ENCODE measurements at regions not wholly inside any gene's neighbourhood (a gene's known extent, or its start where the extent isn't known, plus 50 kb on each side); places are given as distances from the start of the nearest gene placed in this dataset.

- H3K36me3 Mint-ChIP-seq (ENCODE audit: insufficient read depth, unreplicated experiment) = no peaks in the 10 kb centered on the region
- no TSS peak for BruUV-seq (replicated peaks)
Observed at GRCh38 chr5:153357493-153358112, 132.9 kb upstream of the GRIA1 start.

GRCh38 chr5:153358315-153358976 is 132.0 kb upstream of the GRIA1 start:
- Mint-ChIP-seq H3K27ac (ENCODE audit: low read depth, unreplicated experiment) (no peak overlapping the region), H3K4me3 (ENCODE audit: unreplicated experiment) (no peak overlapping the region), H3K9me3 (ENCODE audit: unreplicated experiment) (peaks cover 7% of the 10 kb centered on the region), H3K36me3 (ENCODE audit: insufficient read depth, unreplicated experiment) (no peaks in the 10 kb centered on the region), H3K4me1 (ENCODE audit: insufficient read depth, unreplicated experiment) (peaks cover 12% of the 10 kb centered on the region), H3K27me3 (ENCODE audit: insufficient read depth, unreplicated experiment) (no peaks in the 10 kb centered on the region)
- TF ChIP-seq CTCF (IDR thresholded peaks at IDR 0.05; ENCODE audit: unreplicated experiment) = no peak
- CTCF ChIA-PET = interaction anchor here (0.6 to 0.7 kb wide), 3 partner anchors 127 to 1661 kb away, joined by 3 to 4 read pairs (median 3); no protein-coding TSS in a partner anchor
- DNase-seq (ENCODE audit: unreplicated experiment) = no peak
- POLR2A ChIA-PET = no interaction called here
- intact Hi-C loops (cut with micrococcal nuclease) = no loop called here
- no TSS peak for BruUV-seq (replicated peaks)

More at GRCh38 chr5:153357493-153358112, 132.9 kb upstream of the GRIA1 start:
- Mint-ChIP-seq H3K27me3 (ENCODE audit: insufficient read depth, unreplicated experiment) (no peaks in the 10 kb centered on the region), H3K4me3 (ENCODE audit: unreplicated experiment) (no peak overlapping the region), H3K4me1 (ENCODE audit: insufficient read depth, unreplicated experiment) (peaks cover 20% of the 10 kb centered on the region), H3K9me3 (ENCODE audit: unreplicated experiment) (peaks cover 7% of the 10 kb centered on the region), H3K27ac (ENCODE audit: low read depth, unreplicated experiment) (no peak overlapping the region)
- no peak for TF ChIP-seq CTCF (IDR thresholded peaks at IDR 0.05; ENCODE audit: unreplicated experiment)
- CTCF ChIA-PET = interaction anchor here (0.6 to 0.7 kb wide), 2 partner anchors 128 to 715 kb away, joined by 3 to 4 read pairs; no protein-coding TSS in a partner anchor
- DNase-seq (ENCODE audit: unreplicated experiment) = no peak
- intact Hi-C loops (cut with micrococcal nuclease) = no loop called here
- POLR2A ChIA-PET = no interaction called here

GRCh38 chr5:153360860-153361259 is 129.6 kb upstream of the GRIA1 start:
- BruUV-seq (replicated peaks) = no TSS peak
- POLR2A ChIA-PET = no interaction called here
- Mint-ChIP-seq H3K9me3 (ENCODE audit: unreplicated experiment) (peaks cover 7% of the 10 kb centered on the region), H3K27me3 (ENCODE audit: insufficient read depth, unreplicated experiment) (no peaks in the 10 kb centered on the region), H3K36me3 (ENCODE audit: insufficient read depth, unreplicated experiment) (no peaks in the 10 kb centered on the region), H3K27ac (ENCODE audit: low read depth, unreplicated experiment) (no peak overlapping the region), H3K4me3 (ENCODE audit: unreplicated experiment) (no peak overlapping the region), H3K4me1 (ENCODE audit: insufficient read depth, unreplicated experiment) (peaks cover 11% of the 10 kb centered on the region)
- intact Hi-C loops (cut with micrococcal nuclease) = no loop called here
- DNase-seq (ENCODE audit: unreplicated experiment) = no peak
- TF ChIP-seq CTCF (IDR thresholded peaks at IDR 0.05; ENCODE audit: unreplicated experiment) = no peak
- CTCF ChIA-PET = interaction anchor here (1.1 kb wide), 1 partner anchor 36 kb away, joined by 4 read pairs; no protein-coding TSS in a partner anchor

GRCh38 chr5:153361735-153362409 is 128.6 kb upstream of the GRIA1 start:
- intact Hi-C loops (cut with micrococcal nuclease) = no loop called here
- TF ChIP-seq CTCF (IDR thresholded peaks at IDR 0.05; ENCODE audit: unreplicated experiment) = no peak
- no TSS peak for BruUV-seq (replicated peaks)
- POLR2A ChIA-PET = no interaction called here
- H3K36me3 Mint-ChIP-seq (ENCODE audit: insufficient read depth, unreplicated experiment) = no peaks in the 10 kb centered on the region
- H3K4me3 Mint-ChIP-seq (ENCODE audit: unreplicated experiment) = no peak overlapping the region
- peaks cover 11% of the 10 kb centered on the region for H3K4me1 Mint-ChIP-seq (ENCODE audit: insufficient read depth, unreplicated experiment)
- CTCF ChIA-PET = interaction anchor here (0.9 to 1.8 kb wide), 2 partner anchors 9 to 11 kb away, joined by 3 to 6 read pairs; no protein-coding TSS in a partner anchor
- no peak overlapping the region for H3K27ac Mint-ChIP-seq (ENCODE audit: low read depth, unreplicated experiment)
- no peak for DNase-seq (ENCODE audit: unreplicated experiment)
- peaks cover 4% of the 10 kb centered on the region for H3K9me3 Mint-ChIP-seq (ENCODE audit: unreplicated experiment)
- H3K27me3 Mint-ChIP-seq (ENCODE audit: insufficient read depth, unreplicated experiment) = no peaks in the 10 kb centered on the region
